ENCODE measurements at regions not wholly inside any gene's neighbourhood (a gene's known extent, or its start where the extent isn't known, plus 50 kb on each side); places are given as distances from the start of the nearest gene placed in this dataset.
"Not testable (repeated sequence)": the region's sequence is repeated elsewhere in the genome, so short reads cannot be mapped to it uniquely, and the experiment has no call there.

GRCh38 chr3:110512961-110513360, 558.7 kb upstream of the NECTIN3 start:
- WGBS, 2 donors = 76 to 87% methylated on average over 3 of the region's 3 CpGs
- no peak overlapping the region for H3K27ac ChIP-seq
- no peak for TF ChIP-seq CTCF (IDR thresholded peaks at IDR 0.05)
- DNase-seq (no peak), ATAC-seq (no peak), FAIRE-seq (no peak)
- no peaks in the 10 kb centered on the region for H3K36me3 ChIP-seq
- no peaks in the 10 kb centered on the region for H3K9me3 ChIP-seq
- no peak overlapping the region for H3K4me3 ChIP-seq
- H3K27me3 ChIP-seq = no peaks in the 10 kb centered on the region
- no peaks in the 10 kb centered on the region for H3K4me1 ChIP-seq
- intact Hi-C loops (cut with DNase I) = no loop called here

- TF ChIP-seq CTCF (IDR thresholded peaks at IDR 0.05) = no peak
- H3K9me3 ChIP-seq = no peaks in the 10 kb centered on the region
- FAIRE-seq (no peak), ATAC-seq (no peak), DNase-seq (no peak)
- no peak overlapping the region for H3K4me3 ChIP-seq
- H3K27me3 ChIP-seq = no peaks in the 10 kb centered on the region
- no peak overlapping the region for H3K27ac ChIP-seq
- intact Hi-C loops (cut with DNase I) = no loop called here
- WGBS, 2 donors = 69 to 75% methylated on average over 1 of the region's 1 CpG
- H3K4me1 ChIP-seq = no peaks in the 10 kb centered on the region
- H3K36me3 ChIP-seq = no peaks in the 10 kb centered on the region
These were observed 553.6 kb upstream of the NECTIN3 start for GRCh38 chr3:110518031-110518430.

- Histone ChIP-seq H3K4me1 (no peaks in the 10 kb centered on the region), H3K4me3 (no peak overlapping the region), H3K27ac (no peak overlapping the region), H3K9me3 (no peaks in the 10 kb centered on the region), H3K36me3 (no peaks in the 10 kb centered on the region), H3K27me3 (no peaks in the 10 kb centered on the region)
- no peak for TF ChIP-seq CTCF (IDR thresholded peaks at IDR 0.05)
- FAIRE-seq = no peak
- DNase-seq = no peak
- intact Hi-C loops (cut with DNase I) = no loop called here
- WGBS, 2 donors = 77 to 91% methylated on average over 1 of the region's 1 CpG
- no peak for ATAC-seq
These were observed 552.5 kb upstream of the NECTIN3 start for GRCh38 chr3:110519071-110519470.

- no peak for FAIRE-seq
These were observed 550.6 kb upstream of the NECTIN3 start for GRCh38 chr3:110521019-110521418.

GRCh38 chr3:110525558-110526064, 546.0 kb upstream of the NECTIN3 start:
- H3K27me3 ChIP-seq; H3K36me3 ChIP-seq; DNase-seq; FAIRE-seq; H3K9me3 ChIP-seq; H3K27ac ChIP-seq; H3K4me3 ChIP-seq; intact Hi-C loops (cut with DNase I); H3K4me1 ChIP-seq; ATAC-seq: not testable (repeated sequence)
- WGBS, 2 donors = 73 to 91% methylated on average over 6 of the region's 6 CpGs

More at GRCh38 chr3:110521019-110521418, 550.6 kb upstream of the NECTIN3 start:
- Histone ChIP-seq H3K9me3 (no peaks in the 10 kb centered on the region), H3K4me3 (no peak overlapping the region), H3K36me3 (no peaks in the 10 kb centered on the region), H3K4me1 (no peaks in the 10 kb centered on the region), H3K27ac (no peak overlapping the region), H3K27me3 (no peaks in the 10 kb centered on the region)
- intact Hi-C loops (cut with DNase I) = no loop called here
- no peak for TF ChIP-seq CTCF (IDR thresholded peaks at IDR 0.05)
- DNase-seq (no peak), ATAC-seq (peak in 2 of 4 donors; percentile 29 to 57)
- 47 to 54% methylated on average over 2 of the region's 2 CpGs for WGBS, 2 donors

Data from pancreas (tissue), 10 donors.